ENCODE measurements at regions not wholly inside any gene's neighbourhood (a gene's known extent, or its start where the extent isn't known, plus 50 kb on each side); places are given as distances from the start of the nearest gene placed in this dataset.

DNA sequence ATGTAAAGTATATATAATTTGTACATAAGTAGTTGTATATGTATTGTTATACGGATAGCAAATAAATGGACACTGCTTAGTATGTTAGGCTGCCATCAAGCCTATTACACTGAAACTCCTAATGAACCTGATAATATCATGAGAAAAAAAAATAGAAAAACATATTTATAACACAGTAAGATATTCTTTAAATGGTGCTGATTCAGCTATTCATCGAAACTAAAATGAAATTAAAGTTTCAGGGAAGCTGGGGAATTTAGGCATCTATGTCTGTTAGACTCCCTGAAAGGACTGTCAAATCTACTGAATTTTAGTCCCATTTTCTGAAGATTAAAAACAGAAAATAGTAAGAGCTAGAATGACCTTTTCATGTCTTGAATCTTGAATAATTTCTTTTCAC is 647.1 kb upstream of the PABPC4L start:
- no peak for TF ChIP-seq TCF7L2 (IDR thresholded peaks at IDR 0.05; ENCODE audit: borderline replicate concordance, extremely low read depth, insufficient read depth, insufficient read length)
- no peak for TF ChIP-seq CTCF (IDR thresholded peaks at IDR 0.05 in 2 of 3, conservative IDR thresholded peaks at IDR 0.05 in 1 of 3; ENCODE audit: borderline replicate concordance in 1 of 3, insufficient read depth in 1 of 3, low read depth in 2 of 3, low read length in 2 of 3)
- no peak for TF ChIP-seq REST (IDR thresholded peaks at IDR 0.05; ENCODE audit: low read depth)
- no peak for TF ChIP-seq POLR2A (IDR thresholded peaks at IDR 0.05; ENCODE audit: borderline replicate concordance, extremely low read depth, insufficient read depth, insufficient read length)
- no peak for TF ChIP-seq POLR2AphosphoS5 (IDR thresholded peaks at IDR 0.05; ENCODE audit: low read depth, low read length)
- TF ChIP-seq RAD21 (IDR thresholded peaks at IDR 0.05; ENCODE audit: low read depth), result no peak
- no peak for TF ChIP-seq EGR1 (IDR thresholded peaks at IDR 0.05; ENCODE audit: low read depth)
- no peak for TF ChIP-seq SP1 (IDR thresholded peaks at IDR 0.05; ENCODE audit: low read depth)
- no peak for TF ChIP-seq ZFX (IDR thresholded peaks at IDR 0.05)
- no peak for TF ChIP-seq EZH2phosphoT487 (IDR thresholded peaks at IDR 0.05; ENCODE audit: borderline replicate concordance)

All from HCT116 (cell line).